ENCODE measurements at regions not wholly inside any gene's neighbourhood (a gene's known extent, or its start where the extent isn't known, plus 50 kb on each side); places are given as distances from the start of the nearest gene placed in this dataset.

DNA sequence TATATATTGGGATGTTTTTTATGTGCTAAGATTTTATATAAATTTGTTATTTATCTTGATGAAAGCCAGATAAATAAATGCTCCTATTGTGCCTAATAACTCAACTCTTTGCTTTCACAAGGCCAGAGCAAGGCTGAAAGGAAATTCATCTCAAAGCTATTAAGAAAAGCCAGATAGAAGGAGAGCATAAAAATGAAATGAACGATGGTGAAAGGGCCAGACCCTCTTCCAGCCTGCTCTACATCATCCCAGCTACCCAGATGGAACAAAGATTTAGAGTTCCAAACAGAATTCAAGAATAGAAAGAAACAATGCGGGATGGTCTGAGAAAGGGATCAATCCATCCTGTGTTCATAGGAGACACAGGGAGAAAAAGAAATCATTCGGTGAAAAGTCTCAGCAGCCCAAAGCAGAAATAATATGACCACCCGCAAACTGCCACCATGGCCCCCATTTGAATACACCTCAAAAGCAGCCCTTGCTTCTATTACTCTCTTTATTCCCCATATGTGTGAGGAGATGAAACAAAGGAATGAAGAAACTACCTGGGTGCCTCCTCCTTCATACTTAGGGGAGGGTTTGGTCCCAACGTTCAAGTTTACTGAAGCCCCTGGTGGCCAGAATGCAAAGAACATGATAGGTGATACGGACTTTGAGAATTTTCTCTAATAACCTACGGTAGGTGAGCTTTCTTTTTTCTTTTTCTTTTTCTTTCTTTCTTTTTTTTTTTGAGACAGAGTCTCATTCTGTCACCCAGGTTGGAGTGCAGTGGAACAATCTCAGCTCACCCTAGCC, 110.1 kb upstream of the FBXO11 start:
- no peaks in the 10 kb centered on the region for H3K36me3 Mint-ChIP-seq
- no peak overlapping the region for H3K4me3 Mint-ChIP-seq
- H3K27ac Mint-ChIP-seq: no peak overlapping the region
- ChIA-PET POLR2A (no interaction called here), CTCF (no interaction called here)
- peaks cover 2% of the 10 kb centered on the region for H3K9me3 Mint-ChIP-seq
- intact Hi-C loops (cut with micrococcal nuclease): no loop called here
- H3K4me1 Mint-ChIP-seq (ENCODE audit: low read depth): no peaks in the 10 kb centered on the region
- DNase-seq: no peak
- peaks cover 10% of the 10 kb centered on the region for H3K27me3 Mint-ChIP-seq

DNA sequence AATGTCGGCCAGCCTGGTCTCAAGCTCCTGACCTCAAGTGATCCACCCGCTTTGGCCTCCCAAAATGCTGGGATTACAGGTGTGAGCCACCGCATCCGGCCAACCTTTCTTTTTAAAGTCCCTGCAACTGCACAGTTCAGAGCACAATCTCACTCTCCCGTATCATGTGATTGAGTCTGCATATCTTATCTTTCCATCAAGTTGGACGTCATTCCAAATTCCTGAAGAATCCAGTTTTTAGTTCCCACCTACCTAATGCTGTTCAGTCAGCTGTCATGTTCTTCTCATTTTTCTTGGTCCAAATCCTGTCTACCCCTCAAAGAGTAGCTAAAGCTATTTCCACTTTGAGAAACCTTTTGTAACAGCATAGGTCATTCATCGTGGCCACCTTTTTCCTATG, 110.8 kb upstream of the FBXO11 start:
- H3K9me3 Mint-ChIP-seq: peaks cover 2% of the 10 kb centered on the region
- POLR2A ChIA-PET: no interaction called here
- no peaks in the 10 kb centered on the region for H3K36me3 Mint-ChIP-seq
- no peak overlapping the region for H3K27ac Mint-ChIP-seq
- intact Hi-C loops (cut with micrococcal nuclease): no loop called here
- CTCF ChIA-PET: no interaction called here
- peaks cover 12% of the 10 kb centered on the region for H3K27me3 Mint-ChIP-seq
- DNase-seq: no peak
- H3K4me3 Mint-ChIP-seq: no peak overlapping the region
- H3K4me1 Mint-ChIP-seq (ENCODE audit: low read depth): no peaks in the 10 kb centered on the region

DNA sequence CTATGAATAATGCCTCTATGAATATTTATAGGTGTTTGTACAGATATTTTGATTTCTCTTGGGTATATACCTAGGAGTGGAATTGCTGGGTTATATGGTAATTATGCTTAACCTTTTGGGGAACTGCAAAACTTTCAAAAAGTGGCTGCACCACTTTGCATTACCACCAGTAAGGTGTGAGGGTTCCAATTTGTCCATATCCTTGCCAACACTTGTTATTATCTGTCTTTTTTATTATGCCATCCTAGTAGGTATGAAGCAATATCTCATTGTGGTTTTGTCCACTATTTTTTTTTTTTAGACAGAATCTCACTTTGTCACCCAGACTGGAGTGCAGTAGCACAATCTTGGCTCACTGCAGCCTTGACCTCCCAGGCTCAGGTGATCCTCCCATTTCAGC, 112.2 kb upstream of the FBXO11 start:
- no peak for DNase-seq
- no peaks in the 10 kb centered on the region for H3K36me3 Mint-ChIP-seq
- H3K27ac Mint-ChIP-seq: no peak overlapping the region
- CTCF ChIA-PET: no interaction called here
- peaks cover 12% of the 10 kb centered on the region for H3K27me3 Mint-ChIP-seq
- POLR2A ChIA-PET: no interaction called here
- no peaks in the 10 kb centered on the region for H3K4me1 Mint-ChIP-seq (ENCODE audit: low read depth)
- no peak overlapping the region for H3K4me3 Mint-ChIP-seq
- intact Hi-C loops (cut with micrococcal nuclease): no loop called here
- H3K9me3 Mint-ChIP-seq: peaks cover 2% of the 10 kb centered on the region

- Mint-ChIP-seq H3K9me3 (no peaks in the 10 kb centered on the region), H3K4me3 (no peak overlapping the region), H3K27me3 (peaks cover 3% of the 10 kb centered on the region), H3K36me3 (no peaks in the 10 kb centered on the region), H3K27ac (no peak overlapping the region), H3K4me1 (ENCODE audit: low read depth) (no peaks in the 10 kb centered on the region)
- POLR2A ChIA-PET: no interaction called here
- no peak for DNase-seq
- CTCF ChIA-PET: no interaction called here
- intact Hi-C loops (cut with micrococcal nuclease): no loop called here
Observed at GRCh38 chr2:48026865-48027264, 120.6 kb upstream of the FBXO11 start.

GRCh38 chr2:48032765-48033164, 126.5 kb upstream of the FBXO11 start:
- H3K36me3 Mint-ChIP-seq: peaks cover 1% of the 10 kb centered on the region
- CTCF ChIA-PET: no interaction called here
- intact Hi-C loops (cut with micrococcal nuclease): loop anchor here (2.0 kb wide), 1 partner anchor 126 kb away; the partner anchor contains the start of gene FBXO11
- H3K27me3 Mint-ChIP-seq: no peaks in the 10 kb centered on the region
- DNase-seq: no peak
- H3K4me1 Mint-ChIP-seq (ENCODE audit: low read depth): peaks cover 4% of the 10 kb centered on the region
- POLR2A ChIA-PET: interaction anchor here (0.6 kb wide), 1 partner anchor 563 kb away, joined by 3 read pairs; no protein-coding TSS in a partner anchor
- H3K4me3 Mint-ChIP-seq: no peak overlapping the region
- H3K9me3 Mint-ChIP-seq: peaks cover 6% of the 10 kb centered on the region
- no peak overlapping the region for H3K27ac Mint-ChIP-seq

DNA sequence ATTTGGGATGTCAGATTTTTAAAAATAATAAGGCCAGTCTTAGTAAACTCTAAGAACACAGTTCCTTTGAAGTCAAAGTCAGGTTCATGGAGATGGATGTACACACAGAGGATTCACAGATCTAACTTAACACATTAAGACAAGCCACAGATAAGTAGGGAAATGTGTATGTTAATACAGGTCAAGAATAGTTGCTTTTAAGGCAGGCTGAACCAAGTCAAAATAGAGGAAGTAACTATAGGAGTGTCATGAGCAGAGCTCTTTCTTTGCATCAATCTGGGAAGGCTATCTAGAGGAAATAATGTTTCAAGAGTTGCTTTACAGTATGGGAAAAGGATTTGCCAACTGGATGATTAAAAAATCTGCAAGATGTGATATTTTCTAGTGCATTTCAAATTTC, 128.0 kb upstream of the FBXO11 start:
- H3K27ac Mint-ChIP-seq: no peak overlapping the region
- peaks cover 2% of the 10 kb centered on the region for H3K36me3 Mint-ChIP-seq
- H3K9me3 Mint-ChIP-seq: peaks cover 9% of the 10 kb centered on the region
- no peaks in the 10 kb centered on the region for H3K27me3 Mint-ChIP-seq
- DNase-seq: no peak
- ChIA-PET POLR2A (interaction anchor here (0.7 kb wide), 1 partner anchor 250 kb away, joined by 4 read pairs; no protein-coding TSS in a partner anchor), CTCF (no interaction called here)
- no peak overlapping the region for H3K4me3 Mint-ChIP-seq
- peaks cover 6% of the 10 kb centered on the region for H3K4me1 Mint-ChIP-seq (ENCODE audit: low read depth)
- intact Hi-C loops (cut with micrococcal nuclease): no loop called here

DNA sequence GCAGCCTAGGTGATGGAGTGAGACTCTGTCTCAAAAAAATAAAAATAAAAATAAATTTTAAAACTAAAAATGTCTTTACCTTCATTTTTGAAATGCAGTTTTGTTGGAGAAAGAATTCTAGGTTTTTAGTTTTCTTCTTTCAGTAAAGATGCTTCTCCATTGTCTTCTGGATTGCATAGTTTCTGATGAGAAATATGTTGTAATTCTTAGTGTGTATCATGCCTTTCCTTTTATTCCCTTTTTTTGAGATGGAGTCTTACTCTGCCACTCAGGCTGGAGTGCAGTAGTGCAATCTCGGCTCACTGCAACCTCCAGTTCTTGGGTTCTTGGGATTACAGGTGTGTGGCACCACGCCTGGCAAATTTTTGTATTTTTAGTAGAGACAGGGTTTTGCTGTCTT, 130.0 kb upstream of the FBXO11 start:
- intact Hi-C loops (cut with micrococcal nuclease): no loop called here
- H3K36me3 Mint-ChIP-seq: peaks cover 6% of the 10 kb centered on the region
- peaks cover 11% of the 10 kb centered on the region for H3K9me3 Mint-ChIP-seq
- H3K27me3 Mint-ChIP-seq: peaks cover 7% of the 10 kb centered on the region
- ChIA-PET CTCF (no interaction called here), POLR2A (no interaction called here)
- no peak for DNase-seq
- no peak overlapping the region for H3K4me3 Mint-ChIP-seq
- peaks cover 6% of the 10 kb centered on the region for H3K4me1 Mint-ChIP-seq (ENCODE audit: low read depth)
- H3K27ac Mint-ChIP-seq: no peak overlapping the region

- Mint-ChIP-seq H3K27me3 (peaks cover 15% of the 10 kb centered on the region), H3K36me3 (peaks cover 6% of the 10 kb centered on the region), H3K4me3 (no peak overlapping the region), H3K9me3 (peaks cover 11% of the 10 kb centered on the region), H3K27ac (no peak overlapping the region), H3K4me1 (ENCODE audit: low read depth) (peaks cover 2% of the 10 kb centered on the region)
- ChIA-PET CTCF (no interaction called here), POLR2A (no interaction called here)
- DNase-seq: no peak
- intact Hi-C loops (cut with micrococcal nuclease): no loop called here
Observed at GRCh38 chr2:48039209-48039990, 133.1 kb upstream of the FBXO11 start.

DNA sequence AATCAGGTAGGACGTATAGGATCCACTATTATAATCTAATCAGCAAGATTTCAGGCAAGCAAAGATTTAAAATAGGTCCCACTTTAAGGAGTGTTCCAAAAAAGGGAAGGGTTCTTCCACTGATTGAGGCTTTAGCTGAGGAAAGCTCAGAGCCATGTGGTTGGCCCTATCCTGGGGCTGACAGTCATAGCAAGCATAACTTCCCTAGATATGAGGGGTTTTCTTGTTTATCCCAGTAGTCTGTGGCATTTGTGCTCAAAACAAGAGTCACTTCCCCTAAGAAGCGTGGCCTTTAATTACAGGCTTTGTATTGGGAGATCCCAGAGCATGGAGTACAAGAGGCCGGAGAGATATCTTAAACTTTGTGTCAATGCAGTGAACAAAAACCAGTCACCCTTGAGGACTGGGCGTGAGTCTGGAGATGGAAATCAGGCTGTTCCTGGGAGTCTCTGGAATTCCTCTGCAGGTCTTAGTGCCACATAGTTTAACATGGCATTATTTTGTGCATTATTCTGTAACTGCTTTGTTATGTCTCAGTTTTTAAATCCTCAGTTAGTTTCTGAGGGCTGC, 136.9 kb upstream of the FBXO11 start:
- CTCF ChIA-PET: no interaction called here
- peaks cover 5% of the 10 kb centered on the region for H3K36me3 Mint-ChIP-seq
- no peak for DNase-seq

DNA sequence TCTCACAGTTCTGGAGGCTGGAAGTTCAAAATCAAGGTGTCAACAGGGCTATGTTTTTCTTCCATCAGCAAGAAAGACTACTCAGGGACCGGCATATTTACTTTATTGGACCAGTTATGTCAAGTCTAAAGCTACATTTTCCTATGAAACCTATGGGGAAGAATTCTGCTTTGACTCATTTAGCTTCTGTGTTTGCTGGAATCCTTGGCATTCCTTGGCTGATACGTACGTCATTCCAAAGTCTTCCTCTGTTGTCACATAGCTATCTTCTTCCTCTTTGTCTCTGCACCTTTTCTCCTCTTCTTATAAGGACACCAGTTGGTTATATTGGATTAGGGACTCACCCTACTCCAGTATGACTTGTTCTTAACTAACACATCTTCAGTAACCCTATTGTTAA, 137.4 kb upstream of the FBXO11 start:
- Mint-ChIP-seq H3K27me3 (peaks cover 19% of the 10 kb centered on the region), H3K36me3 (peaks cover 5% of the 10 kb centered on the region), H3K4me3 (no peak overlapping the region), H3K4me1 (ENCODE audit: low read depth) (no peaks in the 10 kb centered on the region), H3K27ac (no peak overlapping the region), H3K9me3 (peaks cover 5% of the 10 kb centered on the region)
- ChIA-PET POLR2A (no interaction called here), CTCF (no interaction called here)
- DNase-seq: no peak
- intact Hi-C loops (cut with micrococcal nuclease): no loop called here

More for the DNA sequence above, 136.9 kb upstream of the FBXO11 start:
- intact Hi-C loops (cut with micrococcal nuclease): no loop called here
- no peaks in the 10 kb centered on the region for H3K4me1 Mint-ChIP-seq (ENCODE audit: low read depth)
- H3K9me3 Mint-ChIP-seq: peaks cover 5% of the 10 kb centered on the region
- no peak overlapping the region for H3K27ac Mint-ChIP-seq
- H3K4me3 Mint-ChIP-seq: no peak overlapping the region
- H3K27me3 Mint-ChIP-seq: peaks cover 19% of the 10 kb centered on the region
- POLR2A ChIA-PET: no interaction called here

- POLR2A ChIA-PET: no interaction called here
- intact Hi-C loops (cut with micrococcal nuclease): no loop called here
- H3K9me3 Mint-ChIP-seq: no peaks in the 10 kb centered on the region
- H3K36me3 Mint-ChIP-seq: no peaks in the 10 kb centered on the region
- H3K4me1 Mint-ChIP-seq (ENCODE audit: low read depth): no peaks in the 10 kb centered on the region
- no peak overlapping the region for H3K27ac Mint-ChIP-seq
- DNase-seq: no peak
- H3K27me3 Mint-ChIP-seq: peaks cover 14% of the 10 kb centered on the region
- no peak overlapping the region for H3K4me3 Mint-ChIP-seq
- CTCF ChIA-PET: no interaction called here
Observed at GRCh38 chr2:48045613-48046012, 139.3 kb upstream of the FBXO11 start.

DNA sequence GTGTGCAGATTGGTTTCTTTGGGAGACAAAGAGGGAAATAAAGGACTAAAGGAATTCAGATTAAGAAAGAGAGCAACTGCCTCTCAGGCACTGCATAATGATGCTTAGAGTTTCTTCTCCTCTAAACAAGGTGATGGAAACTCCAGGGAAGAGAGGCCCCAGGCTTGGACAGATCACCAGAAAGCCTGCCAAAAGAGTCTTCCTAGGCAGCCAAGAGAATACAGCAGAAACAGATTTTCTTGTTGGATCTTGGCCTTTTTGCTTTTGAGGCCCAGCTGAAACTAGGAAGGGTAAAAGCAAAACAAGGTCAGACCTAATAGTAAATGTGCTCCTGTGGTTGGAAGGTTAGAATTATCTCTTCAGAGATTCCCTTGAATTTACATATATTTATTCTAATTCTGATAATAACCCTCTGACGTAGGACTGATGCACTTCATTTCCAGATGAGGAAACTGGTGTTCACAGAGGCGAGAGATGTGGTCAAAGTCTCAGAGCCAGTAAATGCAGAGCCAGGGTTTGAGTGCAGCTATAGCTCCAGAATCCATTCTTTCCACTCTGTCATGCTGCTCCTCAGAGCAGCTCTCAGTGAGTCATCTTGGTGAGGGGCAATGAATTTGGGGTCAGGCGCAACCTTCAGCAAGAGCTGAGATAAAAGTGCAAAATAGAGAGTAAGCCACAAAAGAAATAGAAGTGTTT, 142.3 kb upstream of the FBXO11 start:
- H3K36me3 Mint-ChIP-seq: peaks cover 2% of the 10 kb centered on the region
- ChIA-PET CTCF (no interaction called here), POLR2A (no interaction called here)
- no peak overlapping the region for H3K27ac Mint-ChIP-seq
- H3K4me3 Mint-ChIP-seq: no peak overlapping the region
- no peak for DNase-seq
- no peaks in the 10 kb centered on the region for H3K4me1 Mint-ChIP-seq (ENCODE audit: low read depth)
- intact Hi-C loops (cut with micrococcal nuclease): no loop called here
- peaks cover 3% of the 10 kb centered on the region for H3K9me3 Mint-ChIP-seq
- H3K27me3 Mint-ChIP-seq: peaks cover 4% of the 10 kb centered on the region
